Loucy (cell line): ENCODE measurements at regions not wholly inside any gene's neighbourhood (a gene's known extent, or its start where the extent isn't known, plus 50 kb on each side); places are given as distances from the start of the nearest gene placed in this dataset.

ENCODE experiments used
- H2AFZ ChIP-seq: fragments of 200-600 bp; sonication (generic); 2 replicates; pipeline ENCODE4 v1.6.0; 2016; ENCODE audit warnings: antibody characterized with exemption, mild to moderate bottlenecking, low read length, moderate library complexity
- H3F3A ChIP-seq: fragments of 200-600 bp; 2 replicates; pipeline ENCODE4 v1.6.0; 2016; ENCODE audit warnings: antibody characterized with exemption, low read depth, mild to moderate bottlenecking
- H3K27me3 ChIP-seq: fragments of 200-600 bp; sonication (generic); 2 replicates; pipeline ENCODE4 v1.6.1; 2014; ENCODE audit warnings: low read length, mild to moderate bottlenecking; ENCODE audit not compliant: insufficient read depth, poor library complexity, severe bottlenecking
- H3K36me3 ChIP-seq: fragments of 200-600 bp; sonication (generic); 2 replicates; pipeline ENCODE4 v1.6.1; 2016; ENCODE audit warnings: low read length; ENCODE audit not compliant: insufficient read depth
- H3K4me1 ChIP-seq: fragments of 200-600 bp; sonication (generic); 2 replicates; pipeline ENCODE4 v1.5.1; 2014; ENCODE audit warnings: low read length, mild to moderate bottlenecking; ENCODE audit not compliant: insufficient read depth, poor library complexity, severe bottlenecking
- H3K4me2 ChIP-seq: fragments of 200-600 bp; sonication (generic); 2 replicates; pipeline ENCODE4 v1.6.0; 2014; ENCODE audit warnings: antibody characterized with exemption, low read length, low read depth, mild to moderate bottlenecking; ENCODE audit not compliant: poor library complexity, severe bottlenecking
- H3K4me3 ChIP-seq: fragments of 200-600 bp; sonication (generic); 2 replicates; pipeline ENCODE4 v1.5.1; 2014; ENCODE audit warnings: low read length, mild to moderate bottlenecking, mixed read lengths; ENCODE audit not compliant: poor library complexity, severe bottlenecking
- H3K79me2 ChIP-seq: fragments of 200-600 bp; sonication (generic); 2 replicates; pipeline ENCODE4 v1.6.1; 2014; ENCODE audit warnings: low read length; ENCODE audit not compliant: insufficient read depth
- H3K9ac ChIP-seq: fragments of 200-600 bp; sonication (generic); 2 replicates; pipeline ENCODE4 v1.6.0; 2014; ENCODE audit warnings: mild to moderate bottlenecking, low read depth, low read length, moderate library complexity; ENCODE audit not compliant: poor library complexity, severe bottlenecking
- H3K9me2 ChIP-seq: fragments of 200-600 bp; sonication (generic); replicated peaks from 2 replicates; pipeline ENCODE4 v1.6.1; 2016; ENCODE audit warnings: low read depth, low read length, mixed read lengths
- H3K9me3 ChIP-seq: fragments of 200-600 bp; sonication (generic); 2 replicates; pipeline ENCODE4 v1.6.1; 2014; ENCODE audit warnings: mild to moderate bottlenecking, antibody characterized with exemption, low read length, low read depth; ENCODE audit not compliant: insufficient read depth
- H4K20me1 ChIP-seq: fragments of 200-600 bp; sonication (generic); 2 replicates; pipeline ENCODE4 v1.6.0; 2014; ENCODE audit warnings: antibody characterized with exemption, low read length, mild to moderate bottlenecking; ENCODE audit not compliant: insufficient read depth, poor library complexity, severe bottlenecking
- EZH2phosphoT487 ChIP-seq: fragments of 200-600 bp; IDR thresholded peaks from 2 replicates; pipeline ENCODE4 v1.6.1; 2018; ENCODE audit warnings: antibody characterized with exemption, mild to moderate bottlenecking, moderate library complexity, borderline replicate concordance
- TF ChIP-seq, protein P1 (sequence below): fragments of 200-600 bp; sonication (generic); conservative IDR thresholded peaks from 2 replicates; pipeline ENCODE4 v1.5.1; 2014; ENCODE audit warnings: mild to moderate bottlenecking, antibody characterized with exemption, low read length

DNA sequence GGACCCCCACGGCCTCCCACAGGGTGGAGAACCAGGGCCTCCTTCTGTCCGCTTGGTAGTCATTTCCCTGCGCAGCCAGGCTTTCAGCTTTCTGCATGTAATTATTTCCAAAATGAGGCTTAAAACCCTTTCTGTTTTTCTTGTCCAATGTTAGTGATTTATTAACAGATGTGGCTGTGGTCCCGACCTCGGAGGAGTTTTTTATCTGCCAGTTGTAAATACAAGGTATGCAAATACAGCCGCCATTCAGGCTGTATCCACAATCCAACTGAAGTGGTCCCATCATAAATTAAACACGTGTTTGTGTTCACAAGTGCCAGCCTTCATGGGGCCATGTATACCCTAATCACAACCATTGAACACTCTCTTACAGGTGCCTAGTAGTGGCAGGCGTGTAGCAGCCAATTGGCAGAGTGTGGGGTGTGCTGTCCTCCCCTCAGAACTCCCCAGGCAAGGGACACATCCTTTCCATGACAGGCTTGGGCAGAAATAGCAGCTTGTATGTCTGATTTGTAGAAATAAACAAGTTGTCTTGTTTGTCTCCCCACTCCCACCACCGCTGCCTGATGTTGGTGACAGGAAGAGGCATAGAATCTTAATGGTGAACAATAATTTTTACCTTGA is 251.3 kb upstream of the MKI67 start:
- Histone ChIP-seq H3F3A (no peaks in the 10 kb centered on the region), H3K4me1 (no peaks in the 10 kb centered on the region), H3K27me3 (no peaks in the 10 kb centered on the region), H3K9ac (no peak overlapping the region), H3K4me2 (no peak overlapping the region), H3K79me2 (no peaks in the 10 kb centered on the region), H2AFZ (no peak overlapping the region), H3K9me3 (no peaks in the 10 kb centered on the region), H3K36me3 (no peaks in the 10 kb centered on the region), H3K4me3 (no peak overlapping the region), H3K9me2 (no peaks in the 10 kb centered on the region), H4K20me1 (no peaks in the 10 kb centered on the region)
- TF ChIP-seq, protein P1, sequence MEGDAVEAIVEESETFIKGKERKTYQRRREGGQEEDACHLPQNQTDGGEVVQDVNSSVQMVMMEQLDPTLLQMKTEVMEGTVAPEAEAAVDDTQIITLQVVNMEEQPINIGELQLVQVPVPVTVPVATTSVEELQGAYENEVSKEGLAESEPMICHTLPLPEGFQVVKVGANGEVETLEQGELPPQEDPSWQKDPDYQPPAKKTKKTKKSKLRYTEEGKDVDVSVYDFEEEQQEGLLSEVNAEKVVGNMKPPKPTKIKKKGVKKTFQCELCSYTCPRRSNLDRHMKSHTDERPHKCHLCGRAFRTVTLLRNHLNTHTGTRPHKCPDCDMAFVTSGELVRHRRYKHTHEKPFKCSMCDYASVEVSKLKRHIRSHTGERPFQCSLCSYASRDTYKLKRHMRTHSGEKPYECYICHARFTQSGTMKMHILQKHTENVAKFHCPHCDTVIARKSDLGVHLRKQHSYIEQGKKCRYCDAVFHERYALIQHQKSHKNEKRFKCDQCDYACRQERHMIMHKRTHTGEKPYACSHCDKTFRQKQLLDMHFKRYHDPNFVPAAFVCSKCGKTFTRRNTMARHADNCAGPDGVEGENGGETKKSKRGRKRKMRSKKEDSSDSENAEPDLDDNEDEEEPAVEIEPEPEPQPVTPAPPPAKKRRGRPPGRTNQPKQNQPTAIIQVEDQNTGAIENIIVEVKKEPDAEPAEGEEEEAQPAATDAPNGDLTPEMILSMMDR: no peak

DNA sequence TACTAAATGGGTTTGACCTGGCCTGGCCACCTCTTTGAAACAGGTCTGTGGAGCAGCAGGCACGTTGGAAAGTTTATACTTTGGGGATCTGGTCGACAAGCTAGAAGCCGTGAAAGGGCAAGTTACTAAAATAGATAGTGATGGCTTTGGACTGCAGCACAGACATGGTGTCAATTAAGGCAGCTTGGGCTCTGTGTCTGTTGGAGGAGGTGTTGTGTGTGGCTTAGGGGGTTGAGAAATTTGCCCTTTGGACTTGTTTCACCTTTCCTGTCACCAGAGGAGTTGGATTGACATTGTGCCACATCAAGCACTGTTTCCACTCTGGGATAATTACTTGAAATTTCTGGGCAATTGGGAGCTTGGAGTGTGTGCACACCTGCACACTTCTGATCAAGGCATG is 251.8 kb upstream of the MKI67 start:
- Histone ChIP-seq H3K9ac (no peak overlapping the region), H4K20me1 (no peaks in the 10 kb centered on the region), H3K4me2 (no peak overlapping the region), H3K79me2 (no peaks in the 10 kb centered on the region), H3K9me2 (no peaks in the 10 kb centered on the region), H3K27me3 (no peaks in the 10 kb centered on the region), H3F3A (no peaks in the 10 kb centered on the region), H3K36me3 (no peaks in the 10 kb centered on the region), H3K4me1 (no peaks in the 10 kb centered on the region), H2AFZ (no peak overlapping the region), H3K9me3 (no peaks in the 10 kb centered on the region), H3K4me3 (no peak overlapping the region)
- TF ChIP-seq, protein P1: no peak
- no peak for TF ChIP-seq EZH2phosphoT487

DNA sequence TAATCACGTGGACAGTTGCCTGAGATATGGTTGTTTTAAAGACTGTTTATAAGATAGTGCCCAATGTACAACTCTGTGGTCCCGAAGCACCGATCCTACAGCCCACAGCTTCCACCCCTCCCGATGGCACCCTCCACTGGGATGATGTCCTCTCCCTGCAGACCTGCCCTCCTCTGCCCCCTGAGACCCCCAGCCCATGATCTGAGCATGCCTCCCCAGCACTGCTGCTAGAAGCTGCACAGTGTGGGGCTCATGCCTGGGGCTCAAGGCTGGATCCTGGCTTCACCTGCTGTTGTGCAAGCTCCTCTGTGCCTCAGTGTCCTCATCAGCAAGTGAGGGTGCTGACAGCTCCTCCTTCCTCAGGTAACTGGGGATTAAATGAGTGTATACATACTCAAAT is 254.7 kb upstream of the MKI67 start:
- no peaks in the 10 kb centered on the region for H3F3A ChIP-seq
- no peak for TF ChIP-seq EZH2phosphoT487
- TF ChIP-seq, protein P1: no peak
- no peaks in the 10 kb centered on the region for H3K79me2 ChIP-seq
- no peak overlapping the region for H3K4me2 ChIP-seq
- H4K20me1 ChIP-seq: no peaks in the 10 kb centered on the region
- no peak overlapping the region for H3K9ac ChIP-seq
- H3K4me3 ChIP-seq: no peak overlapping the region
- H3K9me2 ChIP-seq: no peaks in the 10 kb centered on the region
- H3K36me3 ChIP-seq: no peaks in the 10 kb centered on the region
- H3K4me1 ChIP-seq: no peaks in the 10 kb centered on the region
- no peak overlapping the region for H2AFZ ChIP-seq
- H3K9me3 ChIP-seq: no peaks in the 10 kb centered on the region
- H3K27me3 ChIP-seq: no peaks in the 10 kb centered on the region
